ENCODE measurements at regions not wholly inside any gene's neighbourhood (a gene's known extent, or its start where the extent isn't known, plus 50 kb on each side); places are given as distances from the start of the nearest gene placed in this dataset.

GRCh38 chrX:43446752-43447151, 209.3 kb upstream of the MAOA start (continued):
- TF ChIP-seq ZNF585B (tag by site-specific recombination; IDR thresholded peaks at IDR 0.05) = no peak
- no peak for TF ChIP-seq ZNF16 (tag by site-specific recombination; IDR thresholded peaks at IDR 0.05; ENCODE audit: low read depth)
- no peak for TF ChIP-seq ZNF280C (tag by site-specific recombination; IDR thresholded peaks at IDR 0.05)
- no peak for TF ChIP-seq ZNF2 (tag by site-specific recombination; IDR thresholded peaks at IDR 0.05)
- no peak for TF ChIP-seq ZBTB6 (tag by site-specific recombination; IDR thresholded peaks at IDR 0.05)
- TF ChIP-seq ZNF830 (tag by site-specific recombination; IDR thresholded peaks at IDR 0.05; ENCODE audit: low read depth) = no peak
- no peak for TF ChIP-seq ZNF335 (tag by site-specific recombination; conservative IDR thresholded peaks at IDR 0.05)
- TF ChIP-seq ZNF202 (tag by site-specific recombination; IDR thresholded peaks at IDR 0.05; ENCODE audit: borderline replicate concordance) = no peak
- no peak for TF ChIP-seq ZFHX2 (tag by site-specific recombination; conservative IDR thresholded peaks at IDR 0.05)

- ChIA-PET CTCF (interaction anchor here (0.6 kb wide), 1 partner anchor 1259 kb away, joined by 3 read pairs; no protein-coding TSS in a partner anchor), POLR2A (no interaction called here)
- Histone ChIP-seq H3K9me3 (ENCODE audit: control insufficient read depth, insufficient read depth, low read depth, low read length) (no peaks in the 10 kb centered on the region), H3K27ac (ENCODE audit: extremely low read depth, low read depth, low read length) (no peak overlapping the region), H3K36me3 (ENCODE audit: control insufficient read depth in 2 of 2, insufficient read depth in 1 of 2, low read length in 2 of 2) (no peaks in the 10 kb centered on the region), H3K4me1 (ENCODE audit: control insufficient read depth, insufficient read depth, low read length) (no peaks in the 10 kb centered on the region), H3K4me3 (ENCODE audit: low read depth, low read length) (no peak overlapping the region)
- TF ChIP-seq ZNF513 (tag by site-specific recombination; IDR thresholded peaks at IDR 0.05) = no peak
- TF ChIP-seq ZBTB11 (tag by site-specific recombination; conservative IDR thresholded peaks at IDR 0.05; ENCODE audit: low read depth) = no peak
These were observed 207.4 kb upstream of the MAOA start for GRCh38 chrX:43448688-43449087.

- ChIA-PET POLR2A (no interaction called here), CTCF (no interaction called here)
- H3K36me3 ChIP-seq (ENCODE audit: control insufficient read depth in 2 of 2, insufficient read depth in 1 of 2, low read length in 2 of 2) = no peaks in the 10 kb centered on the region
- H3K27ac ChIP-seq (ENCODE audit: extremely low read depth, low read depth, low read length) = no peak overlapping the region
- no peaks in the 10 kb centered on the region for H3K4me1 ChIP-seq (ENCODE audit: control insufficient read depth, insufficient read depth, low read length)
- no peak overlapping the region for H3K4me3 ChIP-seq (ENCODE audit: low read depth, low read length)
- 0 out of 2 replicates have a peak, but pooled peaks cover under 1% of the 10 kb centered on the region for H3K9me3 ChIP-seq (ENCODE audit: control insufficient read depth, insufficient read depth, low read depth, low read length)
- TF ChIP-seq ZNF449 (tag by site-specific recombination; IDR thresholded peaks at IDR 0.05) = no peak
- no peak for TF ChIP-seq ZNF311 (tag by site-specific recombination; IDR thresholded peaks at IDR 0.05; ENCODE audit: borderline replicate concordance)
- no peak for TF ChIP-seq ZNF433 (tag by site-specific recombination; IDR thresholded peaks at IDR 0.05; ENCODE audit: low read depth)
- TF ChIP-seq ZNF791 (tag by site-specific recombination; IDR thresholded peaks at IDR 0.05) = no peak
- no peak for TF ChIP-seq ZNF341 (tag by site-specific recombination; IDR thresholded peaks at IDR 0.05; ENCODE audit: low read depth)
- TF ChIP-seq KLF8 (tag by site-specific recombination; IDR thresholded peaks at IDR 0.05) = no peak
- no peak for TF ChIP-seq TCF7L2 (IDR thresholded peaks at IDR 0.05; ENCODE audit: borderline replicate concordance, low read depth, low read length)
- TF ChIP-seq ZNF16 (tag by site-specific recombination; IDR thresholded peaks at IDR 0.05; ENCODE audit: low read depth) = no peak
- no peak for TF ChIP-seq KLF7 (tag by site-specific recombination; IDR thresholded peaks at IDR 0.05; ENCODE audit: borderline replicate concordance)
- TF ChIP-seq ZNF423 (tag by site-specific recombination; IDR thresholded peaks at IDR 0.05) = no peak
- TF ChIP-seq ZNF473 (tag by site-specific recombination; IDR thresholded peaks at IDR 0.05) = no peak
- no peak for TF ChIP-seq ZNF558 (tag by site-specific recombination; IDR thresholded peaks at IDR 0.05)
- TF ChIP-seq ZNF510 (tag by site-specific recombination; IDR thresholded peaks at IDR 0.05; ENCODE audit: insufficient replicate concordance) = no peak
- no peak for TF ChIP-seq BCL11A (tag by site-specific recombination; IDR thresholded peaks at IDR 0.05; ENCODE audit: low read depth)
- TF ChIP-seq ZFP69B (tag by site-specific recombination; IDR thresholded peaks at IDR 0.05) = no peak
These were observed 205.7 kb upstream of the MAOA start for GRCh38 chrX:43450355-43450754.
